ENCODE measurements at regions not wholly inside any gene's neighbourhood (a gene's known extent, or its start where the extent isn't known, plus 50 kb on each side); places are given as distances from the start of the nearest gene placed in this dataset.
"Not testable (repeated sequence)": the region's sequence is repeated elsewhere in the genome, so short reads cannot be mapped to it uniquely, and the experiment has no call there.

DNA sequence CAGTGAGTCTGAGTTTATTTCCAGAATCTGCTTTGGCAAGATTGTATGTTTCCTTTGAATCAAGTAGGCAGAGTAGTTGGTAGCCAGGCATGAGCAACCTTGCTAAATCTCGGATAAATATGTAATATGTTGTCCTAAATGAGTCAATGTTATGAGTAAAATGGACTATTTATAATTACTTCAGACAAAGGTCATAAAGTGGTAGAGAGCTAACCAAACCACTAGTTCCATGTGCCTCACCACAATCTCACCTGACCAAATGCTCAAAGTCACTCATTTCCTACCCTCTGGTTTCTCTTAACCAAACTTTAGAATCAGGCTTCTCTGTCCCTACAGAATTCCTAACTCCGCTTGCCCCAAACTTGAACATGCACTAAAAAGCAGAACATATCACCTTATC lies 261.2 kb upstream of the FSIP2 start:
- no peak for DNase-seq (ENCODE audit: low spot score)

DNA sequence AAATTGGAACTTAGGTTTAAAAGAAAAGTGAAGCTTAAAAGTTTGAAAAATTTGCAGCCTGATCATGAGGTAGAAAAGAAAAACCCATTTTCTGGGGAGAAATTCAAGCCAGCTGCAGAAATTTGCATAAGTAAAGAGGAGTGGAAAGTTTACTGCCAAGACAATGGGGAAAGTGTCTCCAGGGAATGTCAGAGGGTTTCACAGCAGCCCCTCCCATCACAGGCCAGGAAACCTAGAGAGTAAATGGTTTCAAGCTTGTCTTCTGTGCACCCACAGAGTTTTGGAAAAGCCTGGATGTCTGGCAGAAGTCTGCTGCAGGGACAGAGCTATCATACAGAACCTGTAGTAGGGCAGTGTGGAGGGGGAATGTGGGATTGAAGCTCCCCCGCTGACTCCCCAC lies 254.0 kb upstream of the FSIP2 start:
- DNase-seq (ENCODE audit: low spot score) = no peak

DNA sequence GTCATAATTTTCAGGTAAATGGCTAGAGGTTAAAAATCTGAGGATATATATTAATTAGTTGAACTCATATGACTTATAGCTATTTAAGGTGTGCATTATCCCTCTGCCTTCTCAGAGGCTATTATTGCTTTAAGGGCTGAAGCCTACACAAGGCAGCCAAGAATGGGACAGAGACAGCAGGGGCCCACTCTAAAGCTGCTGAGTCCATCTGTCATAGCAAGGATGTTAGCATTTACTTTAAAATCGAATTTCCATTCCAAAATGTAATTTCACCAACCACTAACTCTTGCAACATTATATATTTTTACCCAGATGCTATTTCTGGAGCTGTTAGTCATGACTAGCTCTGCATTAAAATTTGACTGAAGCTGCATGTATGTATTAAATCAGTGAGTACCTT lies 236.3 kb upstream of the FSIP2 start:
- DNase-seq (ENCODE audit: low spot score) = peak; percentile 1

DNA sequence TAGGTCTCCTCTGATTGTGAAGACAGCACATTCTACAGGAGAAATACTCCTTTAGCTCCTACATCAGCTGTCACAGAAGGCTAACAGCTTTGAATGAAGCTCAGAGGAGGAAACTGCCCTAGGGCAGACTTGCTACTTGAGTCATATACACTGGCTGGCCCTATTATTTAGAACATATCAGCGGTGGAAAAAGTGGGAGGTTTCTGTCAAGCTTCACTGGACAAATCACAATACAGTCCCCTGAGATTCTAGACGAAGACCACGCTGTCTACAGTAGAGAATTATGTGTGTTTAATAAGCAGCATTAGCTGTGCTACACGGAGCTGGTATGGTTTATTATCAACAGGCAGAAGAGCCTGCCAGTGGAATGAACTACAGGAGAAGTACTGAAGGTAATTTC lies 230.9 kb upstream of the FSIP2 start:
- DNase-seq (ENCODE audit: low spot score) = peak; percentile 8

GRCh38 chr2:185510060-185510459 lies 228.5 kb upstream of the FSIP2 start:
- DNase-seq (ENCODE audit: low spot score) = no peak

GRCh38 chr2:185511925-185512324 lies 226.7 kb upstream of the FSIP2 start:
- no peak for DNase-seq (ENCODE audit: low spot score)

- DNase-seq (ENCODE audit: low spot score) = no peak
Observed at GRCh38 chr2:185522472-185522871, 216.1 kb upstream of the FSIP2 start.

DNA sequence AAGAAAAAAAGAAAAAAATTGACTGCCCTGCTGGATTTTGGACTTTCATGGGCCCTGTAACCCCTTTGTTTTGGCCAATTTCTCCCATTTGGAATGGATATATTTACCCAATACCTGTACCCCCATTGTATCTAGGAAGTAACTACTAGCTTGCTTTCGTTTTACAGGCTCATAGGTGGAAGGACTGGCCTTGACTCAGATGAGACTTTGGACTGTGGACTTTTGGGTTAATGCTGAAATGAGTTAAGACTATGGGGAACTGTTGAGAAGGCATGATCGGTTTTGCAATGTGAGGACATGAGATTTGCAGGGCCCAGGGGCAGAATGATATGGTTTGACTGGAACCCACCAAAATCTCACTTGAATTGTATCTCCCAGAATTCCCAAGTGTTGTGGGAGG lies 214.4 kb upstream of the FSIP2 start:
- not testable (repeated sequence) for DNase-seq (ENCODE audit: low spot score)

- no peak for DNase-seq (ENCODE audit: low spot score)
Observed at GRCh38 chr2:185526161-185526560, 212.4 kb upstream of the FSIP2 start.

DNA sequence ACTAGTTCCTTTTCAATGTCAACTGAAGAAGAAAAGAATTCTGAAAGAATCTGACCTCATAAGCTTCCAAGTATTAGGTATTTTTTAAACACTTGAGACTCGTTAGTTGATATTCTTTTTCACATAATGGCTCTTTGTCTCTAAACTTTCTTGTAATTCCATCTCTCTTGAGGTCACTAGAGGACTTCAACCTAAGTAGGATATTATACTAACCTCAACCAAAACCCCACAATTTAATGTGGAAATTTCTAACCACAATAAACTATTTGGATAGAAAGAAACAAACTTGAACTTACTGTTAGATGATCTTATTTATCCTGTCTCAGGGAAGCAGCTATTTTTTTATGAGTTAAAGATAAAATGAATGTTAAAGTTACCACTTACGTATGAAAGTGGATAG lies 206.9 kb upstream of the FSIP2 start:
- DNase-seq (ENCODE audit: low spot score) = no peak

- DNase-seq (ENCODE audit: low spot score) = no peak
Observed at GRCh38 chr2:185537689-185538088, 200.9 kb upstream of the FSIP2 start.

GRCh38 chr2:185567196-185567595 lies 171.4 kb upstream of the FSIP2 start:
- no peak for DNase-seq (ENCODE audit: low spot score)

DNA sequence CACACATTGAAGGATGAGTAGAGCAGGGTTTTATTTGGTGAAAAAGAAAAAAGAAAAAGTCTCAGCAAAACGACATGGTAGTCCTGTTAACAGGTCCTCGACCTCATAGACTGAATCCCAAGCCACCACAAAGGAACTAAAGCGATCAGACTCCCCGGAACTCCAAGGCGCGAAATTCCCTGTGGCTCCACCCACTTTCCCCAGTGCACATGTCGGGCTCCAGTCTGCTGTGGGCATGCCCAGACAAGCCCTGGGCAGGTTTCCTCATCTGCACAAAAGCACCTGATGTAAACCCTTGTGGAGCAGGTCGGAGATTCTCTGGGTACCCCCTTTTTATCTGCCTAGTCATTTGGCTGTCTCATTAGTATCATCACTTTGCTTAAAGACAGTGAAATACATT lies 170.7 kb upstream of the FSIP2 start:
- DNase-seq (ENCODE audit: low spot score) = no peak

GRCh38 chr2:185578322-185578721 lies 160.3 kb upstream of the FSIP2 start:
- no peak for DNase-seq (ENCODE audit: low spot score)

DNA sequence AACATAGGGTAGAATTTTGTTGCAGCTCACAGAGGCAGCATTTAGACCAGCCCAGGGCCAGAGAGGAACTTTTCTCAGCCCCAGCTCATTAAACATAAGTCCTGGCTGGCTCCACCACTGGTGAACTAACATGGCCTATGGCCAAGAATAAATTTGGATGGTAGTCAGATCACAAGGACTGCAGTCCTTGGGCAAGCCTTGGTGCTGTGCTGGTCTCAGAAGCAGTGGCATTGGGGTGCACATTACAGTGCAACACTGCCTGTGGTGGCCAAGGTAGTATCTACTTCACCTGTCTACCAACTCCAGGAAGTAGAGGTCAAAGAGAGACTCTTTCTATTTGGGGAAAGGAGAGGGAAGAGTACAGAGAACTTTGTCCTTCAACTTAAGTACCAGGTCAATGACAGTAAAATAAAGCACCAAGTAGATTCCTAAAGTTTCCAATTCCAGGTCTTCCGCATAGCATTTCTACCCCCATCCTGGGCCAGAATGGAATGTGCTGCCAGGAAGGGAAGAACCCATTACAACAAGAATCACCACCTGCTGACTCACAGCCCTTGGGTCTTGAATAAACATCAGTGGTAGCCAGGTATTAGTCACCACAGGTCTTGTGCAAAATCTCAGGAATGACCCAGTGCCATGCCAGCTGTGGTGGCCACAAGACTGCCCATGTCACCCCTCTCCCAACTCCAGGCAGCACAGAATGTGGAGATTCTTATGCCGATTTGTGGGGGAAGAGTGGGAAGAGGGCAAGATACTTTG lies 155.4 kb upstream of the FSIP2 start:
- DNase-seq (ENCODE audit: low spot score) = no peak

GRCh38 chr2:185585165-185585564 lies 153.4 kb upstream of the FSIP2 start:
- DNase-seq (ENCODE audit: low spot score) = not testable (repeated sequence)

- not testable (repeated sequence) for DNase-seq (ENCODE audit: low spot score)
Observed at GRCh38 chr2:185591276-185591675, 147.3 kb upstream of the FSIP2 start.

DNA sequence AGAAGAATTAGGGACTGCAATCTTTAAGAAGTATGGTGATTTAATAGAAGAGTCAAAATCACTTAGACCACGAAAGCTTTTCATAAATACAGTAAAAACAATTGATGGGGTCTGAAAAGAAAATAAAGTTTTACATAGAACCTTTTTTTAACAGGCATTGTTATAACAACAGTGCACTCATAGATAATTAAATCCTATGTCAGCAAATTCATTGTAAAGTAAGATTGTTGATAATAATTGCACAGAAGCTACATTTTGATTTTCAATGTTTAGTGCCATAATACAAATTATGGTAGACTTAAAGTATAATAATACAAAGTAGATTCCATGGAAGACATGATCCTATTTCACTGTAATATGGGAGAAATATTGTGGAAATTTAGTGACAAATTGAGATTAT lies 130.7 kb upstream of the FSIP2 start:
- DNase-seq (ENCODE audit: low spot score) = no peak

- DNase-seq (ENCODE audit: low spot score) = peak; percentile 13
Observed at GRCh38 chr2:185608799-185609198, 129.8 kb upstream of the FSIP2 start.

- no peak for DNase-seq (ENCODE audit: low spot score)
Observed at GRCh38 chr2:185610301-185610700, 128.3 kb upstream of the FSIP2 start.

- DNase-seq (ENCODE audit: low spot score) = no peak
Observed at GRCh38 chr2:185618625-185619024, 120.0 kb upstream of the FSIP2 start.

- no peak for DNase-seq (ENCODE audit: low spot score)
Observed at GRCh38 chr2:185625604-185626003, 113.0 kb upstream of the FSIP2 start.

DNA sequence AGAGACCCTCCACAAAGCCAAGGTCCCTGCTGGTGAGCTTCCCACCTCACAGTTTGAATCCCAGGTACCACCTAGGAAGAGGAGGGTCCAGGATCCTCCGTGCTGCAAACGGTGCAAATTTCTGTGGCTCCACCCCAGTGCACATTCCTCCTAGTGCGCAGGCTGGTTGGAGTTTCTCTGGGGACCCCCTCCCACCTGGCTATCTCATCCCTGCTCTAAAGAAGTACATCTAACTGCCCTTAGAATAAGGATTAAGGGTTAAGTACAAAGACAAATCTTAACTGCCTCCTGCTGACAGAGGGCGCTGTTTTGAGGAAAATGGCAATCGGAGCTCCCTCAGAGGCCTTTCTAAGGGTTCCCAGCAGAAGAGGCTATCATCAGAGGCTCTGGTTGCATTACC lies 109.6 kb upstream of the FSIP2 start:
- DNase-seq (ENCODE audit: low spot score) = no peak

- DNase-seq (ENCODE audit: low spot score) = no peak
Observed at GRCh38 chr2:185633621-185634020, 105.0 kb upstream of the FSIP2 start.
